Dendritic cell treated with granulocyte-macrophage colony-stimulating factor and Interleukin-4, amounts not matched to agents 40 ng/mL and 50 ng/mL, for 4 days (primary cell): ENCODE measurements at regions not wholly inside any gene's neighbourhood (a gene's known extent, or its start where the extent isn't known, plus 50 kb on each side); places are given as distances from the start of the nearest gene placed in this dataset.

Experiments
- H3K27ac Mint-ChIP-seq: one replicate; pipeline ENCODE4 v1.8.0; 2022; ENCODE audit warnings: mild to moderate bottlenecking, mixed read lengths
- H3K27me3 Mint-ChIP-seq: one replicate; pipeline ENCODE4 v1.8.0; 2022; ENCODE audit warnings: mild to moderate bottlenecking, mixed read lengths
- H3K36me3 Mint-ChIP-seq: one replicate; pipeline ENCODE4 v1.8.0; 2022; ENCODE audit warnings: low read depth, mixed read lengths
- H3K4me1 Mint-ChIP-seq: one replicate; pipeline ENCODE4 v1.8.0; 2022; ENCODE audit warnings: low read depth, mixed read lengths
- H3K4me3 Mint-ChIP-seq: one replicate; pipeline ENCODE4 v1.8.0; 2022; ENCODE audit warnings: mild to moderate bottlenecking, moderate library complexity, mixed read lengths
- H3K9me3 Mint-ChIP-seq: one replicate; pipeline ENCODE4 v1.8.0; 2022; ENCODE audit warnings: mixed read lengths
- intact Hi-C: fragments of 100-400 bp; cut with micrococcal nuclease; formaldehyde crosslinking; loops from one replicate; pipeline ENCODE4 v1.15.0; 2022

DNA sequence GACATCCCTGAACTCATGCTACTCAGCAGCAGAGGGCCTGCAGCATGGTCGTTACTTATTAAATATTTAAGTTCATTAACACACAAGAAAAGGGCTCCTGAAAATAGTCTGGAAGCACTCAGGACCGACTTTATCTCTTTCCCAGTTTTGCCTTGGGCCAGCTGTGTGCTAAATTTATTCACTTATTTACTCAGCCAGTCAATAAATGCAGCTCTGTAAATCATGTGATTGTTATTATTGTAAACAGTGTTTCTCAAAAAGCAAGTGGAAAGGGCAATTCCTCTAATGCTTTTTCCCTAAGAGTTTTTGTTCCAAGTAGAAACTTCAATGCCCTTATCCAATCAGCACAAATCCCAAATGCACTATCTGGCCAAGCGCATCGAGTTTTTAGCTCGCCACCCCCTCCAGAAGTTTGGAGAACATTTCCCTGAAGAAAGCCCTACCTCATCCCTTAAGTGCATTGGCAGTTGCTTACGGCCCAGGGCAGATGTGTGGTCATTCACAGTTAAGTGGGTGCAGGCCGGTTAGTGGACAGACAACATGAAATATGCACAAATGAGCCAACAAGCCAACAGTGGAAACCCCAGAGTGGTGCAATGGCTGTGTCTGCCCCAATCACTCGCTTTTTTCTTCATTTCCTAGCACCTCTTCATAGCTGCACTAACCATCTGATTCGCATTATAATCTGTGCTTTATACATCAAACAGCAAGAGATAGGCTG is 125.8 kb downstream of the SMIM20 start:
- intact Hi-C loops, result no loop called here
- Mint-ChIP-seq H3K4me3 (no peak overlapping the region), H3K9me3 (no peaks in the 10 kb centered on the region), H3K27ac (no peak overlapping the region), H3K36me3 (no peaks in the 10 kb centered on the region), H3K27me3 (peaks cover 48% of the 10 kb centered on the region), H3K4me1 (peaks cover 31% of the 10 kb centered on the region)

DNA sequence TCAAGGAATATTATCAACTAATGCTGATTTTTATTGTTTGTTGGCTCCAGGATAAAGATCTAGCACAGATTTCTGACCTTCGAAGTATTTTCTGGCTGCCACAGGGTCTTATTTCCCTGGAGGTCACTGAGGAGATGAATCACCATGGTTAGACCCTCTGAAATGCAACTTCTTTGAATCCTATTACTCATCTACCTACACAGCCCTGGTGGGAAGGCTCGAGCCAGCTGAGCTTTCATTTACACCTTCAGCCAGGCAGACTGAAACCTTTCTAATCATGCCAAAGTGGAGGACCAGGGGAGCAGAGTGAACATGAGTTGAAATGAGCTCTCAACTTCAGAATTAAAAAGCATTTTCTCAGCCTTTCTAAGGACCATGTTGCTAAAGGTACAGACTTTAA is 130.5 kb downstream of the SMIM20 start:
- Mint-ChIP-seq H3K27me3 (peaks cover 33% of the 10 kb centered on the region), H3K4me3 (no peak overlapping the region), H3K27ac (peak overlapping the region; percentile 23), H3K4me1 (peaks cover 47% of the 10 kb centered on the region), H3K9me3 (no peaks in the 10 kb centered on the region), H3K36me3 (peaks cover 9% of the 10 kb centered on the region)
- intact Hi-C loops, result no loop called here

DNA sequence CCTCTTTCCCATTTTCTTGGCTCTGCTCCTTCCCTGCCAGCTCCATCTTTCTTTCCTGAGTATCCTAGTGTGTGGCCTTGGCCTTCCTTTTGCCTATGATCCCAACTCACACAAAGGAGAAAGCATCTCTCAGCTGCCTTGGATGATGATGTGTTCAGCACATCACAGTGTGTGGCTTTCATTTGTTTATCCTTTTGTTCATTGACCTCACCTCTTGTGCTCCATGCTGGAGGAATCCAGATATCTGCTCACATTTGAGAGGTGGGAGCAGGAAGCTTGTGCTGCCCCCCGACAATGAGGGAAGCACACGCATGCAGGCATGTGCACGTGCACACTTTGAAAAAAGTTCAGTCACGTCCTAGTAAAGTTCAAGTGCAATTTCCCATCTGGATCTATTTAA is 131.0 kb downstream of the SMIM20 start:
- Mint-ChIP-seq H3K9me3 (no peaks in the 10 kb centered on the region), H3K27me3 (peaks cover 33% of the 10 kb centered on the region), H3K4me3 (no peak overlapping the region), H3K27ac (peak overlapping the region; percentile 23), H3K4me1 (peaks cover 52% of the 10 kb centered on the region), H3K36me3 (peaks cover 9% of the 10 kb centered on the region)
- intact Hi-C loops, result no loop called here

DNA sequence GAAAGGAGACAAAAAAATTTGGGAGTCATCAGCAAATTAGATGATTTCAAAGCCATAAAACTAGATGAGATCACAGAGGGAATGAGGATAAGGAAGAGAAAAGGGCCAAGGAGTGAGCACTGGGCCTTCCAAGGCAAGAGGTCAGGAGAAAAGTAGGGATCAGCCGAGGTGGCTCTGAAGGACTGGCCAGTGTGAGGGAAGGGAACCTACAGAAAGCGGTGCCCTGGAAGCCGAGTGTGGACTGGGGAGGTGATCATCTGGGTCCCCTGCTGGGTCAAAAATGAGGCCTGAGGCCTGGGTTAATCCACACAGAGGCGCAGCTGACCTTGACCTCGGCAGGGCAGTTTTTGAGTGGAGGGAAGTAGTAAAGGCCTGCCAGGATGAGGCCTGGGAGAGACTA is 133.8 kb downstream of the SMIM20 start:
- Mint-ChIP-seq H3K9me3 (no peaks in the 10 kb centered on the region), H3K27me3 (peaks cover 16% of the 10 kb centered on the region), H3K4me3 (no peak overlapping the region), H3K27ac (peak overlapping the region; percentile 44), H3K4me1 (peaks cover 71% of the 10 kb centered on the region), H3K36me3 (peaks cover 9% of the 10 kb centered on the region)
- intact Hi-C loops, result no loop called here

DNA sequence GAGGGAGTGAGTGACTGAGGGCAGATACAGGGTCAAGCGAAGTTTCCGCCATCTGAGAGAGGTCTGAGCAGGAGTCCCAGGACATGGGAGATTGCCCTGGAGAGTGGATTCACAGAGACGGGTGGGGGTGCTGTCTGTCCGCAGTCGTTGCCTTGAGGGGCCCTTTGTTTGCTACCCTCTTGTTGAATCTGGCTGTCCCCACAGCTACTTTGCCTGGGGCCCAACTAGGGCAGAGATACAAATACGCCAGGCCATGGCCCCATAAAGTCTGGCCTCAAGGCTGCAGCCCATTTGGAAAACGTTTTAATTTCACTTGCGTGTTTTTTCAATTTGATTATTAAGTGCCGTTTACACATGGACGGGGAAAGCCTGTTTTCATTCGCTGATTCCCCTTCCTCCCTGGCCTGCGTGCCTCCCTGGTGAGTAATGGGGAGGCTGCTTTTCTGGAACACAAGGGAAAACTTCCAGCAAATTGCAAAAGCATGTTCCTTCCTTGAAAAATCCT is 134.4 kb downstream of the SMIM20 start:
- H3K4me1 Mint-ChIP-seq, result peaks cover 77% of the 10 kb centered on the region
- intact Hi-C loops, result no loop called here
- H3K36me3 Mint-ChIP-seq, result peaks cover 9% of the 10 kb centered on the region
- no peaks in the 10 kb centered on the region for H3K9me3 Mint-ChIP-seq
- peak overlapping the region; percentile 44 for H3K27ac Mint-ChIP-seq
- H3K4me3 Mint-ChIP-seq, result no peak overlapping the region
- peaks cover 10% of the 10 kb centered on the region for H3K27me3 Mint-ChIP-seq

DNA sequence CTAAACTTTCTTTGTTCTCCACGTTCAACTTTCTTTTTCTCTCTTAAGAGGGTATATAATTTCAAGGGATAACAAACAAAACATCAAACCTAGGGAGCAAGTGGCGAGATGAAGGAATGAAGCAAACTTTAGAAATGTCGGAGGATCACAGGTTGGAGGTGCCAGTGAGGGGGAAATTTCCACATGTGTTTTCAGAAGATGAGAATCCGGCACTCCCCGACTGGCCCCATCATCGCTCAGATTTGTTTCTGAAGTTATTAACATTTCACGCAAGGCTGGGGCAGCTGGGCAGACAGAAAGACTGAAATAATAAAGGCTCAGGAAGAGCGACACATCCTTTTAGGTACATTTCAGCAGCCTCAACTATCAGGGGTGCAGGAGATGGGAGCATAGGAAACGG is 134.9 kb downstream of the SMIM20 start:
- no peak overlapping the region for H3K4me3 Mint-ChIP-seq
- peaks cover 82% of the 10 kb centered on the region for H3K4me1 Mint-ChIP-seq
- intact Hi-C loops, result no loop called here
- H3K27me3 Mint-ChIP-seq, result peaks cover 10% of the 10 kb centered on the region
- peaks cover 9% of the 10 kb centered on the region for H3K36me3 Mint-ChIP-seq
- no peaks in the 10 kb centered on the region for H3K9me3 Mint-ChIP-seq
- H3K27ac Mint-ChIP-seq, result peak overlapping the region; percentile 44

DNA sequence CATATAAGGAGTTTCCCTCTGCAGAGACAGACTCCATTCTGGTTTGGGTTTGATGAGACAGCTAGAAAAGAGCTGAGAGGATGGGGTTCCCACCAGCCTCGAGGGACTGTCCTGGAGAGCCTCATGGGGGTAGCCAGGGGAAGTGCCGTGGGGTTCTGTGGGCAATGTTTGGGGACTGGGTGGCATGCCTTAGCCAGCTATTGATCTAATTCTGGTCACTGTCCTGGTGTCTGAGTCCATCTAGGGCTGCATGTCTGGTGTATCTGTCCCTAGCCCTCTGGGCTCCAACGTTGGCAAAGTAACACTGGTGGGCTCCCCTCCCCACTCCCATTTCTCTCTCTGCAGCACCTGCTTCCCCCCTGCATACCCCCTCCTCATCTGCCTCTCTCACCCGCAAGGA is 135.4 kb downstream of the SMIM20 start:
- Mint-ChIP-seq H3K27me3 (peaks cover 6% of the 10 kb centered on the region), H3K4me1 (peaks cover 87% of the 10 kb centered on the region), H3K4me3 (no peak overlapping the region), H3K36me3 (peaks cover 9% of the 10 kb centered on the region), H3K9me3 (no peaks in the 10 kb centered on the region), H3K27ac (peak overlapping the region; percentile 44)
- intact Hi-C loops, result no loop called here

DNA sequence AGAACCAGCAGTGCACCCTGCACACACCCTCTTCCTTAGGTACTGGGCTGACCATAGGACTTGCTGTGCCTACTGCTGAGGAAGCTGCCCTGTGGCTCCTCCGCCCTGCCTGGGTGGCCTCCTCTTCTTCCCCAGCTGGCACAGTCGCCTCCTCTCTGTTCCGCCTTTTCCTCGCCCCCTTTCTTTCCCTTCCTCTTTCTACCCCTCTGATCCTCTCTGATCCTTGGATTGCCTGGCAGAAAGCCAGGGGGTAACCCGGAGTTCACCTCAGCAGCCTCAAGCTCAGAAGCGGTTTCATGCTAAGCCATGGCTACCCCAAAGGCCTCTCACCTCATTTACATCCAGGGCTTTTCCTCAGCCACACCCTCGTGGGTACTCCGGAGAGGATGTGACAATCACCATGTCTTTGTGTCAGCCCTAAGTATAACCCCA is 136.2 kb downstream of the SMIM20 start:
- Mint-ChIP-seq H3K4me1 (peaks cover 81% of the 10 kb centered on the region), H3K27ac (peak overlapping the region; percentile 44), H3K27me3 (peaks cover 2% of the 10 kb centered on the region), H3K36me3 (peaks cover 9% of the 10 kb centered on the region), H3K4me3 (peak overlapping the region; percentile 4), H3K9me3 (no peaks in the 10 kb centered on the region)
- intact Hi-C loops, result loop anchor here (2.0 kb wide), 1 partner anchor 25 kb away; no protein-coding TSS in a partner anchor

DNA sequence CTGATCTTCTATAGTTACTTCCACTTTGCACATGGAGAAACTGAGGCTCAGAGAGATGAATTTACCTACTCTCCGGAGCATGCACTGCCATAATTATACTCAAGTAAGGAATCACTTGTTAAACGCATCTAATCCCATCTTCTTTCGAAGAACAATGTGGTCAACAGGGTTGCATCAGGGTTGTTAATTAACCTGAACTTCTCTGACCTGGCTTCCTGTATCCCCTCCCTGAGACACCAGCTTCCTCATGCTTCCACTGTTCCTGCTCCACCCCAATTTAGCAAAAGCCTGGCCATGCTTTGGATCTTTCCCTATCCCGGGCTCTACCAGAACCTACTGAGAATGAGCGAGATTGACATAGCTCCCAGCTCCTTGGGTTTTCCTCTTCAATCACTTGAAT is 136.7 kb downstream of the SMIM20 start:
- intact Hi-C loops, result loop anchor here (2.0 kb wide), 1 partner anchor 24 kb away; no protein-coding TSS in a partner anchor
- Mint-ChIP-seq H3K36me3 (peaks cover 9% of the 10 kb centered on the region), H3K27me3 (peaks cover 2% of the 10 kb centered on the region), H3K9me3 (no peaks in the 10 kb centered on the region), H3K4me1 (peaks cover 78% of the 10 kb centered on the region), H3K4me3 (no peak overlapping the region), H3K27ac (peak overlapping the region; percentile 44)

DNA sequence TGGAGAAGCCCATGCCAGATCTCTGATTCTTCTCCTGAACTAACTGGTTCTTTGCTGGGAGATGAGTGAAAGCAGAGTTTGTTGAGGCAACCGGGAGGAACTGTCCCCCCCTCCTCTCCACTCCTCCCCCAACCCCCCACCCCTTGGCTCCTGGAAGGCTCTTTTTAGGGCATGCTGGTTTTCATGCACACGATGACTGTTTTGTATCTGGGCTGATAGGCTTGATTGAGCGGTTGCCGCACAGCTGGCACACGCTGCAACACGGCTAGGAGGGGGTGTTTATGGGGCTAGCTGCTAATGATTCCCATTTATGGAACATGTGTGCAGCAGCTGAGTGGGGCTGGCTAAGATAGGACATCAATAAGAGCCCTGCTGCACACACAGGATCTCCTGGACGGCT is 137.2 kb downstream of the SMIM20 start:
- peak overlapping the region; percentile 44 for H3K27ac Mint-ChIP-seq
- intact Hi-C loops, result loop anchor here (2.0 kb wide), 1 partner anchor 24 kb away; no protein-coding TSS in a partner anchor

DNA sequence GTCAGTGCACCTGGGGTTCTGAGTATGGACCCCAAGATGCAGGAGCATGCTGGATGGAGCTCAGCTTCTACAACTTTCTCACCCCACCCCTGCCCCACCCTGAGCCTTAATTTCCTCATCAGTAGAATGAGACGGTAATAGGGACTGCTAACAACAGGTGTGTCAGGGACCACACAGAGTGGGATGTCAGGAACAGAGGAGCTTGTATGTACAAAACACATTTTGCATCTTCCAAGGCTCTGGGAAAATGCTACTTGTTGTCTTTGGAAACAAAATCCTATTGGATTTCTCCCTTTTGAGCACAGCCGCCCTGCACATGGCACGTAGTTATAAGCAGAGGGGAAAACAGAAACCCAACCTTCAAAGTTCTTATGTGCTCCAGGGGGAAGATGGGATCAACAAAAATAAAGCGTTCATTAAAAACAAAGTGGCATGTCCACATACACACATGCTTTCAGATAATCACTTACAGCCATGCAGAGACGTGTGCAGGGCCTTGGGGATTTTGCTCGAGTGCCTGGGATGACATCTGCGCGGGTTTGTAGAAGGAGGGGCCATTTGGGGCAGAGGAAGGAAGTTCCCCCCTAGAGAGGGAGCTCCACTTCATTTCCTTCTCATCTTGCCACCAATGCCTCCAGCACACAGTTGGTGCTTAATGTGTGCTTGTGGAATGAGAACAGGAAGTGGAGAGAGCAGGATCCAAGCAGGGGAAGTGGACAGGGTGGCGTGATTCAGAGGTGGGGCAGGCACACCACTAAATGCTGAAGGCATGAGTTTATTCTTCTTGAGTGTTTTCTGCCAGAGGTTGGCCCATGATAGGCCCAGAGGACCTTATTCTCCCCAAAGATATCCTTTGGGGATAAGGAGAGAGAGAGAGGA is 138.9 kb downstream of the SMIM20 start:
- no peak overlapping the region for H3K4me3 Mint-ChIP-seq
- peak overlapping the region; percentile 76 for H3K27ac Mint-ChIP-seq
- peaks cover 78% of the 10 kb centered on the region for H3K4me1 Mint-ChIP-seq
- intact Hi-C loops, result no loop called here
- H3K9me3 Mint-ChIP-seq, result no peaks in the 10 kb centered on the region
- H3K27me3 Mint-ChIP-seq, result peaks cover 4% of the 10 kb centered on the region
- H3K36me3 Mint-ChIP-seq, result peaks cover 3% of the 10 kb centered on the region

More for the DNA sequence above, 137.2 kb downstream of the SMIM20 start:
- Mint-ChIP-seq H3K27me3 (peaks cover 2% of the 10 kb centered on the region), H3K9me3 (no peaks in the 10 kb centered on the region), H3K4me3 (no peak overlapping the region), H3K36me3 (peaks cover 9% of the 10 kb centered on the region), H3K4me1 (peaks cover 78% of the 10 kb centered on the region)

DNA sequence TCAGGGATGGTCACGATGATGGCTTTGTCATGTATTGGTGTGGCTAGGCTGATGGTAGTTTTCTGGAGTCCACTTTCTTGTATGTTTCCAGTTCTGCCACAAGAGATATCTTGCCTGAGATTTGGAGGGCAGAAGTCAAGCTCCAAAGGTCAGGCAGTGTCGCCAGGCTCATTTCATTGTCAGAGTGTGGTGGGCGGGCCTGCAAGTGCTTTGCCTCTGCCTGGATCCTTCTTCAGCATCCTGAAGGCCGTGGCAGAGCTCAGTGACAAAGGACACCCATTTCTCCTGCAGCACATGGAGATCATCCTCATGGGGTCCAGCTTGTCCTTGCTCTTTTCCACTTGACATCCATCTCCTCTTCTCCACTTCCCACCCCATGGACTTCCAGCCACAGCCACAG is 139.7 kb downstream of the SMIM20 start:
- H3K9me3 Mint-ChIP-seq, result no peaks in the 10 kb centered on the region
- H3K27me3 Mint-ChIP-seq, result peaks cover 3% of the 10 kb centered on the region
- no peaks in the 10 kb centered on the region for H3K36me3 Mint-ChIP-seq
- intact Hi-C loops, result no loop called here
- H3K4me3 Mint-ChIP-seq, result no peak overlapping the region
- peaks cover 78% of the 10 kb centered on the region for H3K4me1 Mint-ChIP-seq
- peak overlapping the region; percentile 76 for H3K27ac Mint-ChIP-seq

DNA sequence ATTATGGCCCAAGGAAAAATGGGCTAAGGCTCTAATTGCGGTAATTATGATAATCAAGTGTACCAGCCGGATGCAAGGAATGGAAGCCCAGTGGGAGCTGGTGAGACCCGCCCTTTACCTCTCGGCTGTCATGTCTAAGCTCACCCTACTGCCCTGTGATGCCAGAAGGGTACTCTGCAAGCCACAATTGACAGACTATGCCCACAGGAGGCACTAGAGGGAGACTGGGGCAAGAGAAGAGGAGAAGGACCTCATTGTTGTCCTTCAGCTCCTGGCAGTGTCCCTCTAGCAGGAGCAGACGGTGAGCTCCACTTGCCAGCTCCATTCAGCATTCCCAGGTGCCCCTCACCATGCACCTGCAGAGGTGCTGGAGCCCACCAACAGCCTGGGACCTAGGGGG is 141.8 kb downstream of the SMIM20 start:
- intact Hi-C loops, result no loop called here
- peaks cover 3% of the 10 kb centered on the region for H3K27me3 Mint-ChIP-seq
- H3K27ac Mint-ChIP-seq, result peak overlapping the region; percentile 63
- H3K4me3 Mint-ChIP-seq, result no peak overlapping the region
- no peaks in the 10 kb centered on the region for H3K36me3 Mint-ChIP-seq
- H3K9me3 Mint-ChIP-seq, result no peaks in the 10 kb centered on the region
- peaks cover 66% of the 10 kb centered on the region for H3K4me1 Mint-ChIP-seq

DNA sequence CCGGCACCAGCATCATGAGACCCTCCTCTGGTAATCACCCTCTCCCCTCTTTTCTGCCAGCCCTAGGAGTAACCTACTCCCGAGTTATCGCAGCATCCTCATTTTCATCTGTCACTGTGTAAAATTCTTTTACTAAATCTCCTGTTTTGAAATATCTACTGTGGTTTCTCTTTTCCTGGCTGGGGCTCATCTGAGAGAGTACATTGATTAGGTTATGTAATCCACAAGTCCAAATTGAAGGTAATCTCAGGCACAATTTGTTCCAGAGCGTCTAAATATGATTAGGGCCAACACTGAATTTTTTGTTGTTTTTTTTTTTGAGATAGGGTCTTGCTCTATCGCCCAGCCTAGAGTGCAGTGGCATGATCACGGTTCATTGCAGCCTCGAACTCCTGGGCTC is 142.4 kb downstream of the SMIM20 start:
- Mint-ChIP-seq H3K27me3 (peaks cover 3% of the 10 kb centered on the region), H3K9me3 (no peaks in the 10 kb centered on the region), H3K4me1 (peaks cover 65% of the 10 kb centered on the region), H3K4me3 (no peak overlapping the region), H3K36me3 (no peaks in the 10 kb centered on the region), H3K27ac (peak overlapping the region; percentile 63)
- intact Hi-C loops, result no loop called here
